ENCODE measurements at regions not wholly inside any gene's neighbourhood (a gene's known extent, or its start where the extent isn't known, plus 50 kb on each side); places are given as distances from the start of the nearest gene placed in this dataset.
"Not testable (repeated sequence)": the region's sequence is repeated elsewhere in the genome, so short reads cannot be mapped to it uniquely, and the experiment has no call there.

GRCh38 chr18:76058146-76058545, 436.9 kb downstream of the ZNF516 start:
- ATAC-seq = no peak

GRCh38 chr18:76057386-76057785, 437.7 kb downstream of the ZNF516 start:
- ATAC-seq (no peak), DNase-seq (ENCODE audit: missing footprints) (no peak)
- intact Hi-C loops (cut with DNase I) = no loop called here

More at GRCh38 chr18:76058146-76058545, 436.9 kb downstream of the ZNF516 start:
- intact Hi-C loops (cut with DNase I) = no loop called here
- DNase-seq (ENCODE audit: missing footprints) = no peak

- ATAC-seq (peak; percentile 83), DNase-seq (ENCODE audit: missing footprints) (peak; percentile 72)
- intact Hi-C loops (cut with DNase I) = no loop called here
These were observed 438.5 kb downstream of the ZNF516 start for GRCh38 chr18:76056471-76057110.

DNA sequence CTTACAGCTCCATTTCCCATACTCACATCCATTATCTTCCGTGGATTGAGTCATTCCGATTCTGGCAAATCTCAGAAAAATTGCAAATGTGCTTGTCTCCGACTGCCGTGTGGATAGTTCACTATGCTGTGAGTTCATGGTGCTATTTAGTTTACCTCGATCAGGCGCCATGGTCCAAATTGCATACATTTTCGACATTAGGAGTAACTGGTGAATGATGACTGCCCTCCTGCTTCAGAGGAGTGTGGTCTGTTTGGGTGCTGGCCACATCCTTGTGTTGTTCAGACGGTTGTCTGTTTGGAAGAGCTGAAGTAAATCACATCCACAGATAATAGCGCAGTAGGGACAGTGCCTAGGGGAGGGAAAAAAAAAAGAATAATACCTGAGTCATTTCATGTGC, 439.5 kb downstream of the ZNF516 start:
- DNase-seq (ENCODE audit: missing footprints) (no peak), ATAC-seq (no peak)
- intact Hi-C loops (cut with DNase I) = no loop called here

DNA sequence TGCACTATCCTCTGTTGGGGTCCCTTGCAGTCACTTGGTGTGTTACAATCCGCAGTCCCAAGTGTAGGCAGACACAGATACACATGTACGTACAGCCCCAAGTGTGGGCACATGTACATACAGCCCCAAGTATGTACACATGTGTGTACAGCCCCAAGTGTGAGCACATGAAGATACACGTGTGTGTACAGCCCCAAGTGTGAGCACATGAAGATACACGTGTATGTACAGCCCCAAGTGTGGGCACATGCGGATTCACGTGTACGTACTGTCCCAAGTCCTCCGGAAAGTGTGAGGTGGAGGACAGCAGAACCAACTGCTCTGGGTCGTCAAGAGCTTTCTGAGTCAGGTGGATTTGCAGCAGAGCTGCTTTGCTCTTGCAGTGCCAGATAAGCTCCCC, 440.0 kb downstream of the ZNF516 start:
- no peak for ATAC-seq
- intact Hi-C loops (cut with DNase I) = no loop called here
- no peak for DNase-seq (ENCODE audit: missing footprints)

DNA sequence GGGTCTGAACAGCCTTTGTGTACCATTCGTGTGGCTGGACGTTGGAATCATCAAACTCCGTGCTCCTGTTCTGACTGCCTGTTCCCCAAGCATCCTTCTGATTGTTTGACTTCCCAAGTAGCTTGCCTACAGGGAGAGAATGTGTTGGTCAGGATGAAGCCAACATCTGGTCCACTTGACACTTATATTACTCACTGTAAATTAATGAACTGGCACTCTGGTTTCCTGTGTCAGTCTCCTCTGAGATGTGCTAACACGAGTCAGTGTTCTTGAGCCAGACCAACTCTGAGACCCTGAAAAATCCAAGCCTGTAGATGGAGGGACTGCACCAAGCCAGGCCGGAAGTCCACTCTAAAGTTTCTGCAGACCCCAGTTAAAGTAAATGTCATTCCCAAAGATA, 440.9 kb downstream of the ZNF516 start:
- DNase-seq (ENCODE audit: missing footprints) (no peak), ATAC-seq (no peak)
- intact Hi-C loops (cut with DNase I) = no loop called here

- intact Hi-C loops (cut with DNase I) = no loop called here
These were observed 441.5 kb downstream of the ZNF516 start for GRCh38 chr18:76053551-76053950.

GRCh38 chr18:76052227-76052595, 442.8 kb downstream of the ZNF516 start:
- no peak for DNase-seq (ENCODE audit: missing footprints)

More at GRCh38 chr18:76053551-76053950, 441.5 kb downstream of the ZNF516 start:
- ATAC-seq = no peak
- DNase-seq (ENCODE audit: missing footprints) = no peak

DNA sequence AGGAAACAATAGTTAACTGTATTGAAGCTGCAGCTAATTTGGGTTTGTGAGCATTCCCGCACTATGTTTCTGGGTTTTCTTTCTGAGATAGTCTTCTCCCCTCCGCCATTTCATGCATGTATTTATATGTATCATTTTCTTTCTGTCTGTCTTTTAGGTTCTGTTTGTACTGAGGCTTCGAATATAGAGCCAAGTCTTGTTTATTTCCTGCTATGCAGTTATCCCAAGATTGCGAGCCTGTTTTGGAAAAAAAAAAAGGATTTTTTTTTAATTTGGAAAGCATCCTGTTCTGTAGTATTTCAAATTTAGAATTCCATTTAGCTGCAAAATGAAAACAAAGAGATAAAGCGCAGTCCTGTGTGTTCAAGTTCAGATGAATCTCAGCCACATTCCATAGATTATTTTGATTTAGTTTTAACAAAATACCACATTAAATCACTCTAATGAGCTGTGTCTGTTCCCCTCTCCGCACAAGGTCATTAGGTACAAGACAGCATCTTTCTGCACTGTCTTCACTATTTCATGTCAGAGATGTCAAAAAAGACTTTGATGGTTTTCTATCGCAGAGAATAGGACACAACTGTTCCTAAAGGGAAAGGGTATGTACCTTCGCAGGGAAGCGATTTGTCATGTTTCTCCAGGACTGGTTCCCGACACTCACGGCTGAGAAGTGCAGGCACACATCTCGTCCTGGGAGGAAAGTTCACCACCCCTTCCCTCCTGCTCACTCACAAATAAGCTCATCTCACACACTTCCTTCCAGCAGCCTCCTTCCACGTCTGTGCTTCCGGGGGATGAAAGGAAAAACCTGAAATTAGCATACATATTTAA, 443.4 kb downstream of the ZNF516 start:
- DNase-seq (ENCODE audit: missing footprints) (no peak), ATAC-seq (no peak)
- intact Hi-C loops (cut with DNase I) = no loop called here

More at GRCh38 chr18:76052227-76052595, 442.8 kb downstream of the ZNF516 start:
- intact Hi-C loops (cut with DNase I) = no loop called here
- no peak for ATAC-seq

GRCh38 chr18:76046221-76046620, 448.8 kb downstream of the ZNF516 start:
- ATAC-seq = no peak
- intact Hi-C loops (cut with DNase I) = no loop called here
- no peak for DNase-seq (ENCODE audit: missing footprints)

GRCh38 chr18:76042511-76042910, 452.5 kb downstream of the ZNF516 start:
- DNase-seq (ENCODE audit: missing footprints) = no peak
- no peak for ATAC-seq
- intact Hi-C loops (cut with DNase I) = no loop called here

- no peak for ATAC-seq
- DNase-seq (ENCODE audit: missing footprints) = no peak
- intact Hi-C loops (cut with DNase I) = no loop called here
These were observed 476.8 kb downstream of the ZNF516 start for GRCh38 chr18:76018210-76018609.

DNA sequence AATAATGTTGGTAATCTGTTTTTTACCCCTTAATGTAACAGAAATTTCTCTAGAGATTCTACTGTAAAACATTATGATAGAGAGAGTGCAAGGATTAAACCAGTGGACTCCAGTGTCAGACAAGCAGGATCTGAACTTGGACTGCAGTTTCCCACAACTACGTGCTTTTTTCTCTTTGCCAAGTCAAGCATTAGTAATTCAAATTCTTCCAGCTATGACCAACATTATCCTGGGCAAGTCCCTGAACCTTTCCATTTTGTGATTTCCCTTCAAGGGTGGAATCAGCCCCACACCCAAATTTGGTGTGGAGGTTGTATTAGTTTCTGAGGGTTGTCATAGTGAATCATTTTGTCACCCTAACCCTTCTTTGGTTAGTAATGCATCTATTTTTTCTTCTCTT, 482.0 kb downstream of the ZNF516 start:
- ATAC-seq (no peak), DNase-seq (ENCODE audit: missing footprints) (no peak)
- intact Hi-C loops (cut with DNase I) = no loop called here

DNA sequence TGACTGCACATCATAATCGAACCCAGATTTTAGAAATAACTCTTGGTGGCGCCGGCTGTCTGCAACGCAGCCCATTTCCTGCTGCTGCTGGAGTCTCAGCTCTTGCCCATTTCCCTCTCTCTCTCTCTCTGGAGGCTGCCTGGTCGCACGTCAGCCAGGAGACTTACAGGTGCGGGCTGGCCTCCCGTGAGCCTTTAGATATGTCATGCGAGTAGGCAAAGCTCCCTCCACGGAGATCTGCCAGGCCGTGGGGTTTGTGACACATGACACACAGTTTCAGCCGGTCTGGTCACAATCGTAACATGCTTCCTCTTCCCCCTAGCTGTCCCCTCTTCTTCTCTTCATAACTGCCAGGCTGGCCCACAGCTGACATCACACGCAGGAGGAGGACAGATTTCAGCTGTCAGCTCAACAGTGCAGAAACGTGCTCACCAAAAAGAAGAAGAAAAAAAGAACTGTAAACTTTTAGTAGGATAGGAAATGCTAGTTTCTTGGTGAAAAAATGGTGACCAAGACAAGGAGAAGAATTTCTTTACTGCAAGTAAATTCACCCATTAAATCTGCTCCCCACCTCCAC, 489.3 kb downstream of the ZNF516 start:
- DNase-seq (ENCODE audit: missing footprints) (no peak), ATAC-seq (no peak)
- intact Hi-C loops (cut with DNase I) = no loop called here

DNA sequence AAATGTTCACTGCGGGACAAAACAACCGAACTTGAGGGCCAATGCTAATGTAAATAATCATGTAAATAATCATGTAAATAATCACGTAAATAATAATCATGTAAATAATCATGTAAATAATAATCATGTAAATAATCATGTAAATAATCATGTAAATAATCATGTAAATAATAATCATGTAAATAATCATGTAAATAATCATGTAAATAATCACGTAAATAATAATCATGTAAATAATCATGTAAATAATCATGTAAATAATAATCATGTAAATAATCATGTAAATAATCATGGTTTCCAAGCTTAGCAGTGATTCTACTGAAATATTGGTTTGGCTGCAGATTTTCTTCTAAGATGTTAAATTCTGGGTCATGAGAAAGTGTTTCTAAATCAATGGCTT, 507.1 kb downstream of the ZNF516 start:
- ATAC-seq; intact Hi-C loops (cut with DNase I); DNase-seq (ENCODE audit: missing footprints): not testable (repeated sequence)

GRCh38 chr18:75984853-75985252, 510.2 kb downstream of the ZNF516 start:
- DNase-seq (ENCODE audit: missing footprints) = no peak
- intact Hi-C loops (cut with DNase I) = no loop called here
- no peak for ATAC-seq

GRCh38 chr18:75981102-75981501, 513.9 kb downstream of the ZNF516 start:
- intact Hi-C loops (cut with DNase I) = no loop called here
- ATAC-seq = no peak
- DNase-seq (ENCODE audit: missing footprints) = no peak

DNA sequence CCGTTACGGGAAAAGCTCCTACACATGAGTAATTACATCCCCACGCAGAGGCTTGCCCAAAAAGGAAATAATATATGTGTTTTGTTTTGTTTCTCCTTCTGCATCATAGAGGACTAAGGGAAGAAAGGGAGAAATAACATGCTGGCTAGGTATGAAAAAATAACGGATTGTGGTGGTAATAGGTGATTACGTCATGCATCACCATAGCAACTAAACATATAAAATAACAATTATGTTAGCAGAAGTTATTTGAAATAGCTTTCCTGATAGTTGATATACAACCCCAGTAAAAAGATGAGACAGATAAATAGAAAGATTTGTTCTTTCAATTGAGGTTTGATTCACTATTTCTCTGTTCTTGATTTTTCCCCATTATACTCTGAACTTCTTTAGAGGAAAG, 518.0 kb downstream of the ZNF516 start:
- no peak for ATAC-seq
- DNase-seq (ENCODE audit: missing footprints) = no peak
- intact Hi-C loops (cut with DNase I) = no loop called here

- ATAC-seq (no peak), DNase-seq (ENCODE audit: missing footprints) (no peak)
- intact Hi-C loops (cut with DNase I) = no loop called here
These were observed 524.8 kb downstream of the ZNF516 start for GRCh38 chr18:75970212-75970611.

GRCh38 chr18:75966431-75966830, 528.6 kb downstream of the ZNF516 start:
- intact Hi-C loops (cut with DNase I) = loop anchor here (5.0 kb wide), 1 partner anchor 44 kb away; no protein-coding TSS in a partner anchor
- ATAC-seq (peak; percentile 68), DNase-seq (ENCODE audit: missing footprints) (no peak)
